Umbilical cord (tissue), 1 donor: ENCODE measurements at regions not wholly inside any gene's neighbourhood (a gene's known extent, or its start where the extent isn't known, plus 50 kb on each side); places are given as distances from the start of the nearest gene placed in this dataset.
"Not testable (repeated sequence)": the region's sequence is repeated elsewhere in the genome, so short reads cannot be mapped to it uniquely, and the experiment has no call there.

Experiments
- DNase-seq: peaks from one replicate; pipeline ENCODE4 v3.0.0-alpha.2; 2015; ENCODE audit warnings: low spot score

GRCh38 chr5:123294544-123294943 is 128.7 kb downstream of the CEP120 start:
- no peak for DNase-seq

- DNase-seq, result no peak
These were observed 134.0 kb downstream of the CEP120 start for GRCh38 chr5:123289210-123289609.

GRCh38 chr5:123287881-123288280 is 135.3 kb downstream of the CEP120 start:
- no peak for DNase-seq

GRCh38 chr5:123286891-123287290 is 136.3 kb downstream of the CEP120 start:
- no peak for DNase-seq

- peak; percentile 88 for DNase-seq
These were observed 137.8 kb downstream of the CEP120 start for GRCh38 chr5:123285122-123286023.

- DNase-seq, result peak; percentile 80
These were observed 139.7 kb downstream of the CEP120 start for GRCh38 chr5:123283499-123283898.

GRCh38 chr5:123283031-123283430 is 140.2 kb downstream of the CEP120 start:
- DNase-seq, result peak; percentile 65

- DNase-seq, result no peak
These were observed 140.8 kb downstream of the CEP120 start for GRCh38 chr5:123282444-123282843.

- not testable (repeated sequence) for DNase-seq
These were observed 142.3 kb downstream of the CEP120 start for GRCh38 chr5:123280854-123281253.

- DNase-seq, result no peak
These were observed 144.1 kb downstream of the CEP120 start for GRCh38 chr5:123279136-123279535.

GRCh38 chr5:123278284-123278683 is 144.9 kb downstream of the CEP120 start:
- DNase-seq, result no peak

- DNase-seq, result no peak
These were observed 149.2 kb downstream of the CEP120 start for GRCh38 chr5:123273984-123274383.

GRCh38 chr5:123273095-123273494 is 150.1 kb downstream of the CEP120 start:
- DNase-seq, result no peak

GRCh38 chr5:123269851-123270250 is 153.4 kb downstream of the CEP120 start:
- DNase-seq, result no peak

GRCh38 chr5:123269436-123269835 is 153.8 kb downstream of the CEP120 start:
- no peak for DNase-seq

- DNase-seq, result no peak
These were observed 156.8 kb downstream of the CEP120 start for GRCh38 chr5:123266365-123266764.

GRCh38 chr5:123265551-123265950 is 157.7 kb downstream of the CEP120 start:
- no peak for DNase-seq

GRCh38 chr5:123264394-123264793 is 158.8 kb downstream of the CEP120 start:
- no peak for DNase-seq

- no peak for DNase-seq
These were observed 159.3 kb downstream of the CEP120 start for GRCh38 chr5:123263859-123264258.

GRCh38 chr5:123262216-123262823 is 160.9 kb downstream of the CEP120 start:
- peak; percentile 49 for DNase-seq

- no peak for DNase-seq
These were observed 161.5 kb downstream of the CEP120 start for GRCh38 chr5:123261752-123262151.

GRCh38 chr5:123249446-123249845 is 160.4 kb downstream of the PRDM6 start:
- DNase-seq, result no peak

- DNase-seq, result no peak
These were observed 156.6 kb downstream of the PRDM6 start for GRCh38 chr5:123245689-123246088.
